Nephron (organoid): ENCODE measurements at regions not wholly inside any gene's neighbourhood (a gene's known extent, or its start where the extent isn't known, plus 50 kb on each side); places are given as distances from the start of the nearest gene placed in this dataset.
A peak's percentile ranks its signal among the peaks of the same experiment; 100 is the strongest.

ENCODE experiments used
- H3K27ac Mint-ChIP-seq, 3 experiments: 2 replicates each; pipeline ENCODE4 v1.8.0; 2020; ENCODE audit warnings: mixed read lengths in 3 of 3, mild to moderate bottlenecking in 2 of 3, moderate library complexity in 1 of 3
- H3K27me3 Mint-ChIP-seq: 2 replicates; pipeline ENCODE4 v1.8.0; 2021; ENCODE audit warnings: low read depth, mild to moderate bottlenecking, moderate library complexity, mixed read lengths
- H3K36me3 Mint-ChIP-seq: 2 replicates; pipeline ENCODE4 v1.8.0; 2020; ENCODE audit warnings: low read depth, mixed read lengths
- H3K4me1 Mint-ChIP-seq: 2 replicates; pipeline ENCODE4 v1.8.0; 2020; ENCODE audit warnings: mixed read lengths
- H3K4me3 Mint-ChIP-seq, 3 experiments: 2 replicates each; pipeline ENCODE4 v1.8.0; 2020; ENCODE audit warnings: mild to moderate bottlenecking in 3 of 3, mixed read lengths in 3 of 3, moderate library complexity in 2 of 3
- H3K9me3 Mint-ChIP-seq: 2 replicates; pipeline ENCODE4 v1.8.0; 2020; ENCODE audit warnings: mixed read lengths
- TF ChIP-seq, protein P1 (sequence below), 3 experiments: fragments of 200-600 bp; sonication (generic); IDR thresholded peaks; one replicate each; pipeline ENCODE4 v1.5.0; 2021; ENCODE audit warnings: antibody characterized with exemption in 3 of 3; ENCODE audit not compliant: unreplicated experiment in 3 of 3

DNA sequence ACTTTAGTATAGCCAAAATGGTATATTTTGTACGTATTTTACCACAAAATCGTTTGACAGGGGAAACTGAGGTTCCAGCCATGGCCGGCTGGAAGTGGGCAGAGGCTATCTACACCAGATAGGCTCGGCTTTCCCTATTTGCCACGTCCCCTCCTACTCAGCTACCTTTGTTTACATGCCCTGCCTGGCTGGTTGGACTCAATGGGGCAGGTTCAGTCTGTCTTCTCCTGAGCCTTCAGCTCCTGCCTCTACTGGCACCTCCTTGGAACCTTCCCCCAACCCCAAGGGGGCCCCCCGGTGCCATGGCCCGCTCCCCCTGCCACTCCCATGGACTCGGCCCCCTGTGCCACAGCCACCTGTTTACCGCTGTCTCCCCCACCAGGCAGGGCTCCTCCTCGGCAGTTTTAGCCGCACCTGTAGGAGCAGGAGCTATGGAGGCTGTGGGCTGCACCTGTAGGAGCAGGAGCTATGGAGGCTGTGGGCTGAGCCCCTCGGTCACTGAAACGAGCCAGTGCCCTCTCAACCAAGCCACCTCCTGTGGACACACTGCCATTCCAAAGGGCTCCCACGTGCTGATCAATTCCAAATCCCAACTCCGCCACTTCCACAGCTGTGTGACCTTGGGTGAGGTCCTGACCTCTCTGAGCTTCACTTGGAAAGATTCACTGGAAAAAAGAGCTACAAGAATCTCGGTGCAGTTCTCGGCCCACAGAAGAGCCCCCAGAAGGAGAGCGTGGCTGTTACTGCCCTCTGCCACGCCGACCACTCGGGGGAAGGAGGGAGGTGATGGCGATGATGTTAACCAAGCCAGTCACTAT lies 62.2 kb downstream of the NCOR2 start:
- H3K27ac Mint-ChIP-seq: peak overlapping the region; percentile 86 to 94 (median 94)

DNA sequence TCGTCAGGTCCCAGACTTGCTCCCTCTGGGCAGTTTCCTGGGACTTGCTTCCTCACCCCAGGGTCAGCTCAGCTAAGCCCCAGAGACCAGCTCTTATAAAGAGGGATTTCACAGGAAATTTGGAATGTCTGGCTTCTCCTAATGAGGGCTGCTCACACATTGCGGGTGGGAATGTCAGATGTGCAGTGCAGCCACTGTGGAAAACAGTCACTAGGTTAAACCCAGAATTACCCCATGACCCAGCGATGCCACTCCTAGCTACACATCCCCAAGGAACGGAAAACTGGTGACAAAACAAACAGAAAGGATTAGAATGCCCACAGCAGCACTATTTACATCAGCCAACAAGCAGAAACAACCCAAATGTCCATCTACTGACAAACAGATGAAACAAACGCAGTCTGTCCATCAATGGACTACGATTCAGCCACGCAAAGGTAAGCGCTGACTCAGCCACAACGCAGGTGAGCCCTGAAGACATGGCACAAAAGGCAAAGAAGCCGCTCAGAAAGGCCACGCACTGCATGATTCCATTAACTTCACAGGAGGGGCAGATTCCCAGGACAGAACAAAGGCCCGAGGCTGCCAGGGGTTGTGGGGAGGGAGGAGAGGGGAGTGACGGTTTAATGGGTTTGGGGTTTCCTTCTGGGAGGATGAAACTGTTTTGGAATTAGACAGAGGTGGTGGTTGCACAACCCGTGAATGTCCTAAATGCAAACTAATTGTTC lies 63.0 kb downstream of the NCOR2 start:
- peak overlapping the region in 2 of 3 experiments; percentile 48 to 58 for H3K4me3 Mint-ChIP-seq
- peaks cover 4% of the 10 kb centered on the region for H3K27me3 Mint-ChIP-seq
- TF ChIP-seq, protein P1, sequence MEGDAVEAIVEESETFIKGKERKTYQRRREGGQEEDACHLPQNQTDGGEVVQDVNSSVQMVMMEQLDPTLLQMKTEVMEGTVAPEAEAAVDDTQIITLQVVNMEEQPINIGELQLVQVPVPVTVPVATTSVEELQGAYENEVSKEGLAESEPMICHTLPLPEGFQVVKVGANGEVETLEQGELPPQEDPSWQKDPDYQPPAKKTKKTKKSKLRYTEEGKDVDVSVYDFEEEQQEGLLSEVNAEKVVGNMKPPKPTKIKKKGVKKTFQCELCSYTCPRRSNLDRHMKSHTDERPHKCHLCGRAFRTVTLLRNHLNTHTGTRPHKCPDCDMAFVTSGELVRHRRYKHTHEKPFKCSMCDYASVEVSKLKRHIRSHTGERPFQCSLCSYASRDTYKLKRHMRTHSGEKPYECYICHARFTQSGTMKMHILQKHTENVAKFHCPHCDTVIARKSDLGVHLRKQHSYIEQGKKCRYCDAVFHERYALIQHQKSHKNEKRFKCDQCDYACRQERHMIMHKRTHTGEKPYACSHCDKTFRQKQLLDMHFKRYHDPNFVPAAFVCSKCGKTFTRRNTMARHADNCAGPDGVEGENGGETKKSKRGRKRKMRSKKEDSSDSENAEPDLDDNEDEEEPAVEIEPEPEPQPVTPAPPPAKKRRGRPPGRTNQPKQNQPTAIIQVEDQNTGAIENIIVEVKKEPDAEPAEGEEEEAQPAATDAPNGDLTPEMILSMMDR (IDR thresholded peaks at IDR 0.05; ENCODE audit: unreplicated experiment in 3 of 3): no peak
- H3K27ac Mint-ChIP-seq: peak overlapping the region; percentile 69 to 89 (median 80)
- H3K4me1 Mint-ChIP-seq: peaks cover 87% of the 10 kb centered on the region
- H3K9me3 Mint-ChIP-seq: no peaks in the 10 kb centered on the region
- H3K36me3 Mint-ChIP-seq: no peaks in the 10 kb centered on the region

More for the DNA sequence above, 62.2 kb downstream of the NCOR2 start:
- Mint-ChIP-seq H3K4me3 (peak overlapping the region in 1 of 3 experiments; percentile 48), H3K9me3 (no peaks in the 10 kb centered on the region), H3K36me3 (no peaks in the 10 kb centered on the region), H3K27me3 (peaks cover 4% of the 10 kb centered on the region), H3K4me1 (peaks cover 88% of the 10 kb centered on the region)
- TF ChIP-seq, protein P1 (IDR thresholded peaks at IDR 0.05; ENCODE audit: unreplicated experiment in 3 of 3): no peak

DNA sequence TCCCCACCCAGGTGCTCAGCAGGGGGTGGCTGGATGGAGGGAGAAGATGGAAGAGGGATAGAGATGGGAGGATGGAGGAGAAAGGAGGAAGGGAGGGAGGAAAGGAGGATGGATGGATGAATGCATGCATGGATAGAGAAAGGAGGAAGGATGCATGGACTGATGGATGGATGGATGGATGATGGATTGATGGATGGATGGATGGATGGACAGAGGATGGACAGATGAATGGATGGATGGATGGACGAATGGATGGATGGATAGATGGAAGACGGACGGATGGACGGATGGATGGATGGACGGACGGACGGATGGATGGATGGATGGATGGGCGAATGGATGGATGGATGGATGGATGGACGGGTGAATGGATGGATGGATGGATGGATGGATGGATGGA lies 64.1 kb downstream of the NCOR2 start:
- Mint-ChIP-seq H3K4me1 (peaks cover 87% of the 10 kb centered on the region), H3K27ac (peak overlapping the region in 2 of 3 experiments; percentile 48 to 80), H3K36me3 (no peaks in the 10 kb centered on the region), H3K27me3 (peaks cover 4% of the 10 kb centered on the region), H3K9me3 (no peaks in the 10 kb centered on the region), H3K4me3 (peak overlapping the region in 1 of 3 experiments; percentile 1)
- TF ChIP-seq, protein P1 (IDR thresholded peaks at IDR 0.05; ENCODE audit: unreplicated experiment in 3 of 3): no peak

DNA sequence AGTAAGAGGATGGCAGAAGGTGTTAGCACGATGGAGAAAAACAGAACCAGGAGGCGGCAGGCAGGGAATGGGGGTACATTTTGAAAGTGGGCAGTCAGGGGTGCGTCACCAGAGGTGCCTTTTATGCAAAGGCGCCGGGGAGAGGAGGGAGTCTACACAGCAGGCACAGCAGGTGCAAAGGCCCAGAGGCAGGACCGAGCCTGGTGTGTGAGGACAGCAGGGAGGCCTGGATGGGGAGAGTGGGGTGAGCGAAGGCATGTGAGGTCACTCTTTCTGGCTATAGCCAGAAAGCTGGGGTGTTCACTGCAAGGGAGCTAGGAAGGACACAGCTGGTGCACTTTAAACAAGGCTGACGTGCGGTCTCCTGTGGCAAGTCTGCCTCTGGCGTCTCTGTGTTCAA lies 65.0 kb downstream of the NCOR2 start:
- Mint-ChIP-seq H3K4me1 (peaks cover 87% of the 10 kb centered on the region), H3K36me3 (no peaks in the 10 kb centered on the region), H3K4me3 (no peak overlapping the region), H3K27me3 (no peaks in the 10 kb centered on the region), H3K9me3 (no peaks in the 10 kb centered on the region), H3K27ac (peak overlapping the region; percentile 44 to 67 (median 65))
- TF ChIP-seq, protein P1 (IDR thresholded peaks at IDR 0.05; ENCODE audit: unreplicated experiment in 3 of 3): no peak

DNA sequence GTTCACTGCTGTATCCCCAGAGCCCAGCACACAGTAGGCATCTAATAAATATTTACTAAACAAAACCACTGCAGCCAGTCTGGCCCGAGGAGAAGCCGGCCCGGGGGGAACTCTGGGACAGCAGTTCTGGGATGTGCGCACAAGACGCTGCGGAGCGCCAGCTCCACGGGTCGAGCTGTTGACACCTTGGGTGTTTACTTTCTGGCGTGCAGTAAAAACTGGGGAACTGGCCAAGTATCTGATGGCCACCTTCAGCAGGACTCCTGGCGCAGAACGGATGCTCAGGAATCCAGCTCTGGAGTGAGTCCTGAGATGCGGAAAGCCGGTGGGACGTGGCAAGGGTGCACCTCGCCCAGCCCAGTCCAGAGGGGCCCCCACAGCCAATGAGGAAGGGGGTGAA lies 65.6 kb downstream of the NCOR2 start:
- peak overlapping the region; percentile 67 to 95 (median 81) for H3K27ac Mint-ChIP-seq
- H3K9me3 Mint-ChIP-seq: no peaks in the 10 kb centered on the region
- H3K4me3 Mint-ChIP-seq: no peak overlapping the region
- TF ChIP-seq, protein P1 (IDR thresholded peaks at IDR 0.05; ENCODE audit: unreplicated experiment in 3 of 3): no peak
- H3K27me3 Mint-ChIP-seq: no peaks in the 10 kb centered on the region
- no peaks in the 10 kb centered on the region for H3K36me3 Mint-ChIP-seq
- H3K4me1 Mint-ChIP-seq: peaks cover 87% of the 10 kb centered on the region
